OCI-LY3 (cell line): ENCODE measurements at regions not wholly inside any gene's neighbourhood (a gene's known extent, or its start where the extent isn't known, plus 50 kb on each side); places are given as distances from the start of the nearest gene placed in this dataset.
A peak's percentile ranks its signal among the peaks of the same experiment; 100 is the strongest.
"Not testable (repeated sequence)": the region's sequence is repeated elsewhere in the genome, so short reads cannot be mapped to it uniquely, and the experiment has no call there.

Experiments
- H2AFZ ChIP-seq: fragments of 200-600, 300-600 bp; shearing (Covaris generic); 2 replicates; pipeline ENCODE4 v1.6.0; 2014; ENCODE audit warnings: antibody characterized with exemption, low read depth, low read length
- H3K27ac ChIP-seq: fragments of 200-600, 300-600 bp; sonication (generic); 2 replicates; pipeline ENCODE4 v1.5.1; 2014; ENCODE audit warnings: mild to moderate bottlenecking, low read length, moderate library complexity, mixed read lengths
- H3K27me3 ChIP-seq: fragments of 200-600, 300-600 bp; sonication (generic); 2 replicates; pipeline ENCODE4 v1.6.1; 2014; ENCODE audit warnings: low read depth, low read length, mixed read lengths
- H3K36me3 ChIP-seq: fragments of 200-600, 300-600 bp; sonication (generic); replicated peaks from 2 replicates; pipeline ENCODE3; 2014; ENCODE audit warnings: low read depth, low read length, mixed read lengths
- H3K4me1 ChIP-seq: fragments of 300-600, 200-600 bp; sonication (generic); 2 replicates; pipeline ENCODE4 v1.6.1; 2014; ENCODE audit warnings: low read length, mixed read lengths
- H3K4me2 ChIP-seq: fragments of 200-600, 300-600 bp; sonication (generic); 2 replicates; pipeline ENCODE4 v1.6.1; 2014; ENCODE audit warnings: low read length, mixed read lengths
- H3K4me3 ChIP-seq: fragments of 300-600, 200-600 bp; sonication (generic); 2 replicates; pipeline ENCODE4 v1.5.1; 2014; ENCODE audit warnings: antibody characterized with exemption, mild to moderate bottlenecking, low read length, moderate library complexity
- H3K79me2 ChIP-seq: fragments of 300-600, 200-600 bp; shearing (Covaris generic); 2 replicates; pipeline ENCODE4 v1.6.1; 2014; ENCODE audit warnings: mild to moderate bottlenecking, low read length, mixed read lengths
- H3K9ac ChIP-seq: fragments of 300-600, 200-600 bp; shearing (Covaris generic); 2 replicates; pipeline ENCODE4 v1.6.0; 2014; ENCODE audit warnings: mild to moderate bottlenecking, low read length, moderate library complexity
- H3K9me3 ChIP-seq: fragments of 200-600, 300-600 bp; shearing (Covaris generic); 2 replicates; pipeline ENCODE4 v1.6.1; 2014; ENCODE audit warnings: low read length, mixed read lengths; ENCODE audit not compliant: insufficient read depth
- H4K20me1 ChIP-seq: fragments of 200-600, 300-600 bp; sonication (generic); 2 replicates; pipeline ENCODE4 v1.6.1; 2016; ENCODE audit warnings: low read length, mixed read lengths; ENCODE audit not compliant: insufficient read depth
- CTCF ChIP-seq: fragments of 200-600, 300-600 bp; sonication (generic); IDR thresholded peaks from 2 replicates; pipeline ENCODE4 v1.5.1; 2014; ENCODE audit warnings: antibody characterized with exemption, low read length, low read depth
- EZH2phosphoT487 ChIP-seq: fragments of 200-600 bp; shearing (Covaris generic); IDR thresholded peaks from 2 replicates; pipeline ENCODE4 v1.6.1; 2018; ENCODE audit warnings: antibody characterized with exemption, mixed run types, low read depth

- H2AFZ ChIP-seq: no peak overlapping the region
- no peaks in the 10 kb centered on the region for H3K36me3 ChIP-seq
- no peaks in the 10 kb centered on the region for H3K9me3 ChIP-seq
- H4K20me1 ChIP-seq: no peaks in the 10 kb centered on the region
- H3K27me3 ChIP-seq: no peaks in the 10 kb centered on the region
- H3K4me2 ChIP-seq: no peak overlapping the region
- no peak overlapping the region for H3K4me3 ChIP-seq
- TF ChIP-seq EZH2phosphoT487 (no peak), CTCF (no peak)
- no peak overlapping the region for H3K27ac ChIP-seq
- no peaks in the 10 kb centered on the region for H3K79me2 ChIP-seq
- H3K4me1 ChIP-seq: peaks cover 4% of the 10 kb centered on the region; the same call in 1 of the 2 replicates
- no peak overlapping the region for H3K9ac ChIP-seq
Observed at GRCh38 chr11:38839071-38839470, 2241.0 kb upstream of the RAG2 start.

- no peak overlapping the region for H3K27ac ChIP-seq
- peak overlapping the region; percentile 35; the same call in 1 of the 2 replicates for H2AFZ ChIP-seq
- no peak overlapping the region for H3K9ac ChIP-seq
Observed at GRCh38 chr11:38835966-38836365, 2237.9 kb upstream of the RAG2 start.

GRCh38 chr11:38824573-38824972, 2226.5 kb upstream of the RAG2 start:
- no peaks in the 10 kb centered on the region for H4K20me1 ChIP-seq
- H3K4me2 ChIP-seq: no peak overlapping the region
- no peak overlapping the region for H3K9ac ChIP-seq
- H3K4me1 ChIP-seq: no peaks in the 10 kb centered on the region
- H3K4me3 ChIP-seq: no peak overlapping the region
- H3K27me3 ChIP-seq: no peaks in the 10 kb centered on the region
- H3K36me3 ChIP-seq: peaks cover 5% of the 10 kb centered on the region
- H3K9me3 ChIP-seq: 0 out of 2 replicates have a peak, but pooled peaks cover 11% of the 10 kb centered on the region
- TF ChIP-seq EZH2phosphoT487 (no peak), CTCF (peak; percentile 42)
- H3K79me2 ChIP-seq: no peaks in the 10 kb centered on the region
- no peak overlapping the region for H2AFZ ChIP-seq
- H3K27ac ChIP-seq: no peak overlapping the region

More at GRCh38 chr11:38835966-38836365, 2237.9 kb upstream of the RAG2 start:
- Histone ChIP-seq H3K4me1 (peaks cover 4% of the 10 kb centered on the region; the same call in 1 of the 2 replicates), H3K4me2 (no peak overlapping the region), H3K27me3 (no peaks in the 10 kb centered on the region), H3K36me3 (no peaks in the 10 kb centered on the region), H4K20me1 (no peaks in the 10 kb centered on the region), H3K9me3 (no peaks in the 10 kb centered on the region), H3K4me3 (no peak overlapping the region), H3K79me2 (no peaks in the 10 kb centered on the region)
- no peak for TF ChIP-seq CTCF
- no peak for TF ChIP-seq EZH2phosphoT487

GRCh38 chr11:38821786-38822185, 2223.8 kb upstream of the RAG2 start:
- not testable (repeated sequence) for H3K27me3 ChIP-seq, H3K9ac ChIP-seq, H4K20me1 ChIP-seq, H2AFZ ChIP-seq, H3K27ac ChIP-seq, H3K36me3 ChIP-seq, H3K79me2 ChIP-seq, H3K4me1 ChIP-seq, H3K4me3 ChIP-seq, H3K4me2 ChIP-seq, H3K9me3 ChIP-seq

GRCh38 chr11:38819981-38820380, 2221.9 kb upstream of the RAG2 start:
- Histone ChIP-seq H3K9ac (no peak overlapping the region), H3K36me3 (no peaks in the 10 kb centered on the region), H3K27ac (no peak overlapping the region), H3K4me3 (no peak overlapping the region), H3K4me2 (no peak overlapping the region), H4K20me1 (no peaks in the 10 kb centered on the region), H3K27me3 (no peaks in the 10 kb centered on the region), H3K9me3 (no peaks in the 10 kb centered on the region), H3K4me1 (peaks cover 8% of the 10 kb centered on the region), H3K79me2 (no peaks in the 10 kb centered on the region), H2AFZ (no peak overlapping the region)
- TF ChIP-seq EZH2phosphoT487: no peak
- TF ChIP-seq CTCF: no peak
